AG04449 (cell line): ENCODE measurements at regions not wholly inside any gene's neighbourhood (a gene's known extent, or its start where the extent isn't known, plus 50 kb on each side); places are given as distances from the start of the nearest gene placed in this dataset.

Experiments
- CTCF ChIA-PET: fragments of 350-600 bp; formaldehyde crosslinking; extraction: SDS; loops from one replicate; lab custom pipeline; 2021; ENCODE audit warnings: antibody characterized with exemption; lab: Yijun Ruan, JAX
- POLR2A ChIA-PET: fragments of 400-600, 350-600 bp; formaldehyde crosslinking; extraction: SDS; loops from one replicate; lab custom pipeline; 2020; ENCODE audit warnings: antibody characterized with exemption, inconsistent platforms; lab: Yijun Ruan, JAX
- DNase-seq: peaks from one replicate; pipeline ENCODE4 v3.0.0-alpha.2; 2010; ENCODE audit warnings: low read depth, low spot score
- H3K4me3 ChIP-seq: 2 replicates; pipeline ENCODE4 v1.5.1; 2011; ENCODE audit warnings: low read depth, mild to moderate bottlenecking, control low read depth, low read length
- TF ChIP-seq, protein P1 (sequence below): IDR thresholded peaks from one replicate; pipeline ENCODE4 v1.5.1; 2011; ENCODE audit warnings: mild to moderate bottlenecking, moderate library complexity, low read length, control low read depth, inconsistent platforms; ENCODE audit not compliant: insufficient read depth; ENCODE audit errors: missing control alignments

DNA sequence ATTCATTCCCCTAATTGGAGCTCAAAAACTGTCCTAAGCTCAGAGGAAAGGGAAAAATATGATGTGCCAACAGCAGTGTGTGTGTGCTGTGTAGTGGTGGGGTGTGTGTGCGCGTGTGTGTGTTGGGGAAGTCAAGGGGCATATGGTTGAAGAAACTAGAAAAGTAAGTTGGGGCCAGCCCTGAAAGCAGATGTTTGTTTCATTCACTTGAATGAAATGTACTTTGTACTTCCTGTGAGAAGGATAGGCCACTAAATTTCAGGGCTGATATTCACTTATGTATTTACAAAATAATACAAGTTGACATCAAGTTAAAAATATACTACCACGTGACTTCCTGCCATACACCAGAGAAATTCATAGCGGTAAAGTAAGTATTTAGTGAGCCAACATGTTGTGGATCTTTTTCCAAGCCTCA lies 151.3 kb upstream of the JADE1 start:
- TF ChIP-seq, protein P1, sequence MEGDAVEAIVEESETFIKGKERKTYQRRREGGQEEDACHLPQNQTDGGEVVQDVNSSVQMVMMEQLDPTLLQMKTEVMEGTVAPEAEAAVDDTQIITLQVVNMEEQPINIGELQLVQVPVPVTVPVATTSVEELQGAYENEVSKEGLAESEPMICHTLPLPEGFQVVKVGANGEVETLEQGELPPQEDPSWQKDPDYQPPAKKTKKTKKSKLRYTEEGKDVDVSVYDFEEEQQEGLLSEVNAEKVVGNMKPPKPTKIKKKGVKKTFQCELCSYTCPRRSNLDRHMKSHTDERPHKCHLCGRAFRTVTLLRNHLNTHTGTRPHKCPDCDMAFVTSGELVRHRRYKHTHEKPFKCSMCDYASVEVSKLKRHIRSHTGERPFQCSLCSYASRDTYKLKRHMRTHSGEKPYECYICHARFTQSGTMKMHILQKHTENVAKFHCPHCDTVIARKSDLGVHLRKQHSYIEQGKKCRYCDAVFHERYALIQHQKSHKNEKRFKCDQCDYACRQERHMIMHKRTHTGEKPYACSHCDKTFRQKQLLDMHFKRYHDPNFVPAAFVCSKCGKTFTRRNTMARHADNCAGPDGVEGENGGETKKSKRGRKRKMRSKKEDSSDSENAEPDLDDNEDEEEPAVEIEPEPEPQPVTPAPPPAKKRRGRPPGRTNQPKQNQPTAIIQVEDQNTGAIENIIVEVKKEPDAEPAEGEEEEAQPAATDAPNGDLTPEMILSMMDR = no peak
- no peak for DNase-seq
- CTCF ChIA-PET = interaction anchor here (1.4 kb wide), 1 partner anchor 204 kb away, joined by 4 read pairs; no protein-coding TSS in a partner anchor
- no peak overlapping the region for H3K4me3 ChIP-seq
- POLR2A ChIA-PET = no interaction called here

DNA sequence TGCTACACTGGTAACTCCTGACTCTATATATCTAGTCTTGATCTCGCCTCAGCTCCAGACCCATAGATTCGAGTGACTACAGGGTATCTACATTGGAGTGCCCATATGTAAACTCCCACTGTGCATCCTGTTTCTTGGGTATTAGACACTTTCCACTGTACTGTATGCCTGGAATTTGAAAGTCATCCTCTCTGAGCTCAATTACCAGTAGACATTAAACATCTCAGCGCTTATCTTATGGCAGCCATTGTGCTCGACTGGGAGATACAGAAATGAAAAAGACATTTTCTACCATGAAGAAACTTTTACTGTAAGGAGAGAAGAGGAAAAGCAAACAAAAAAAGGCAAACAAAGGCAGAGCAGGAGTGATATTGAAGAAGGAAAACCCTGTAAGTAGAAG lies 151.9 kb upstream of the JADE1 start:
- DNase-seq = no peak
- ChIA-PET CTCF (interaction anchor here (1.4 kb wide), 1 partner anchor 203 kb away, joined by 4 read pairs; no protein-coding TSS in a partner anchor), POLR2A (no interaction called here)
- TF ChIP-seq, protein P1 = no peak
- H3K4me3 ChIP-seq = no peak overlapping the region

DNA sequence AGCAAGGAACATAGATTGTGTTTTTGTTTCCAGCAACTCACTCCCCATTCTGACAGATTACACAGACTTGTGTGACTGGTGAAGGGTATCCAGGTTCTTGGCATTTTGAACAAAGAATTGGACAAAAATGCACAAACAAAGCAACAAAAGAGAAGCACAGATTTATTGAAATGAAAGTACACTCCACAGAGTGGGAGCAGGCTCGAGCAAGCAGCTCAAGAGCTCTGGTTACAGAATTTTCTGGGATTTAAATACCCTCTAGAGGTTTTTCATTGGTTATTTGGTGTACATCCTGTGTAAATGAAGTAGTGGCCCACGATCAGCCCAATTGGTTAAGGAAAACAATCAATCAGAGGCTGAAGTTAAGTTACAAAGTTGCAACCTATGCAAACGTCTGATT lies 155.0 kb upstream of the JADE1 start:
- ChIA-PET POLR2A (no interaction called here), CTCF (no interaction called here)
- DNase-seq = no peak
- no peak overlapping the region for H3K4me3 ChIP-seq
- TF ChIP-seq, protein P1 = no peak

DNA sequence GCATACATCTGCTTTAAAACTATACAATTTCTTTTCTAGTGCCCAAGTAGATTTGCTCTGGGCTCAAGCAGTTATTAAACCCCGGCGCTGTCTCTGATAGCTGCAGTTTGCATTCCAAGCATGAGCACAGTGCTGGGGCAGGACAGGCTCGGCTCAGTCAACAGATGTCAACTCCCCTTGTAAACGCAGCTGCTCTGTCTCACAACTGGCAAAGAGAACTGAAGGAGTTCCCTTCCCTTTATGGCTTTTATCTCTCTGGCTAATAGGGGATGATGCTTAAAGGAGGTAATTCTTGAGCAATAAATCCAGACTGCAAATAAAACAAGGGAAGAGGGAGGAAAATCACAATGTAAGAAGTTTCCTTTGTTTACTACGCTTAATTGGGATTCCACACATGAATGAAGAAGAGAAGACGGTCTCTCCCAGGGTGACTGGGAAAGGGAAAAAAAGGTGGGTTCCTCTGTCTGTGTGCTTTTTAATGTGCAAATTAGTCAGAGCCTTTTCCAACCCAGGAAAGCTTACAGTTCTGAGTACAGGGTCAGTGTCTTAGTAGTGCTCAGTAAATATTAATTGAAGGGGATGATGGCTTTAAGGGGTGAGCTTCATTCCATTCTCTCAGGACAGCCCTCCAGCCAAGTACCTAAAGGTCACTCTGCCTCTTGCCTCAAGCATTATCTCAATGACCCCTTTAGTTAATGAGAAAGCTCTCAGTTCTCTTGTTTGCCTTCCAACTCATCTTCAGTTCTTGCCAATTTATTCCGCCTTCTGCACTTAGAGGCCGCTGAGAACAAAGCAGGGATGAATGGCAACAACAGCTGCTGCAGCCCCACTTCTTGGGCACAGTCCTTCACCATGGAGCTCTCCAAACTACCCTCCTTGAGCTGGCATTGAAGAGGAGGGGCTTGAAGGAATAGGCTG lies 155.7 kb upstream of the JADE1 start:
- TF ChIP-seq, protein P1 = no peak
- DNase-seq = no peak
- H3K4me3 ChIP-seq = no peak overlapping the region
- CTCF ChIA-PET = no interaction called here
- POLR2A ChIA-PET = no interaction called here

DNA sequence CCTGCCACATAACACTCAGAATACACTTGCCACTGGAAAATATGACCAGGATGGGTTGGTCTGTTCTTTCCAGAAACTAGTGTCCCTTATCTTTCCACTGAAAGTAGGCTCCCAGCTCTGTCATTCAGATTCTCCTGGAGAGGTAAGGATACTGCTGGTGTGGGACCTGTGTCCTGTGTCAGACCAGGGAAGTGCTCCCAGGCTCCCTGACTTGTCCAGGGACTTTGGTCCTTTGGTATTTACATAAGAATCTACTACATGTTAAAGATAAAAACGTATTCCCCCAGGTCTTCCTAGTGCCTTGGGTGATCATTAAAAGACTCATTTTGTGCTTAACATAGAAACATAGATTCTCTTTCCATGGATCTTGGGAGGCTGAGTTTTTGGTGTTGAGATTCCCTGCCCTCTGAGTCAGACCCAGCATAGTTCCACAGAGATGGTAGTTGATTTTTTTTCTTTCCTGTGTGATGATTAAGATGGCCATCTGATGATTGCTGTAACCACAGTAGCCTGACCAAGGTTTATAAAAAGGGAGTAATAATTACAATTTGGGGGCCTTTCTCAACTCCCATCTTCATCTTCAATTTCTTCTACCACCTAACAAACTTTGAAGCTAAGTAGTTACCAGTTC lies 159.8 kb upstream of the JADE1 start:
- no peak overlapping the region for H3K4me3 ChIP-seq
- ChIA-PET POLR2A (interaction anchor here (0.5 to 0.6 kb wide), 2 partner anchors 106 to 162 kb away, joined by 3 read pairs; no protein-coding TSS in a partner anchor), CTCF (interaction anchor here (0.6 kb wide), 2 partner anchors 172 to 178 kb away, joined by 3 read pairs; no protein-coding TSS in a partner anchor)
- TF ChIP-seq, protein P1 = no peak
- DNase-seq = no peak

GRCh38 chr4:128649161-128649560 lies 160.3 kb upstream of the JADE1 start:
- ChIA-PET POLR2A (interaction anchor here (0.5 kb wide), 1 partner anchor 106 kb away, joined by 3 read pairs; no protein-coding TSS in a partner anchor), CTCF (interaction anchor here (0.6 kb wide), 1 partner anchor 178 kb away, joined by 3 read pairs; no protein-coding TSS in a partner anchor)
- TF ChIP-seq, protein P1 = no peak
- no peak for DNase-seq
- H3K4me3 ChIP-seq = no peak overlapping the region
